NCI-H2081 (cell line): ENCODE measurements at regions not wholly inside any gene's neighbourhood (a gene's known extent, or its start where the extent isn't known, plus 50 kb on each side); places are given as distances from the start of the nearest gene placed in this dataset.

ENCODE experiments used
- DNase-seq, 2 experiments: peaks; one replicate each; lab custom pipeline; 2025; lab: John Stamatoyannopoulos, UW

- peak; percentile 62 to 63 for DNase-seq
Observed at GRCh38 chr16:66315210-66315825, 51.2 kb upstream of the CDH5 start.

GRCh38 chr16:66311306-66311705 is 55.2 kb upstream of the CDH5 start:
- DNase-seq: no peak

- no peak for DNase-seq
Observed at GRCh38 chr16:66309215-66309807, 57.2 kb upstream of the CDH5 start.

GRCh38 chr16:66308096-66308495 is 58.4 kb upstream of the CDH5 start:
- no peak for DNase-seq

GRCh38 chr16:66306366-66307150 is 59.9 kb upstream of the CDH5 start:
- DNase-seq: no peak

GRCh38 chr16:66304961-66305360 is 61.5 kb upstream of the CDH5 start:
- DNase-seq: no peak

GRCh38 chr16:66304151-66304550 is 62.3 kb upstream of the CDH5 start:
- DNase-seq: no peak

- no peak for DNase-seq
Observed at GRCh38 chr16:66300501-66300900, 66.0 kb upstream of the CDH5 start.

- DNase-seq: no peak
Observed at GRCh38 chr16:66300037-66300436, 66.5 kb upstream of the CDH5 start.

- DNase-seq: no peak
Observed at GRCh38 chr16:66299349-66299748, 67.1 kb upstream of the CDH5 start.

- DNase-seq: no peak
Observed at GRCh38 chr16:66298571-66299120, 67.8 kb upstream of the CDH5 start.

- DNase-seq: no peak
Observed at GRCh38 chr16:66298006-66298405, 68.5 kb upstream of the CDH5 start.

- no peak for DNase-seq
Observed at GRCh38 chr16:66296591-66296990, 69.9 kb upstream of the CDH5 start.

- no peak for DNase-seq
Observed at GRCh38 chr16:66295761-66296546, 70.5 kb upstream of the CDH5 start.

- no peak for DNase-seq
Observed at GRCh38 chr16:66295213-66295612, 71.3 kb upstream of the CDH5 start.

- no peak for DNase-seq
Observed at GRCh38 chr16:66294507-66294906, 72.0 kb upstream of the CDH5 start.

- no peak for DNase-seq
Observed at GRCh38 chr16:66293932-66294331, 72.6 kb upstream of the CDH5 start.

GRCh38 chr16:66293207-66293735 is 73.2 kb upstream of the CDH5 start:
- no peak for DNase-seq

- no peak for DNase-seq
Observed at GRCh38 chr16:66292241-66292935, 74.1 kb upstream of the CDH5 start.

- DNase-seq: no peak
Observed at GRCh38 chr16:66291833-66292232, 74.7 kb upstream of the CDH5 start.

- DNase-seq: no peak
Observed at GRCh38 chr16:66290431-66290830, 76.1 kb upstream of the CDH5 start.
